HG02884 (cell line): ENCODE measurements at regions not wholly inside any gene's neighbourhood (a gene's known extent, or its start where the extent isn't known, plus 50 kb on each side); places are given as distances from the start of the nearest gene placed in this dataset.

Experiments used
- ATAC-seq: cut with Tn5 transposase; IDR thresholded peaks from one replicate; pipeline ENCODE4 v1.9.1; 2021; ENCODE audit warnings: mild to moderate bottlenecking, moderate library complexity; ENCODE audit not compliant: unreplicated experiment

- ATAC-seq = no peak
Measured at GRCh38 chr13:50352720-50353480, 337.7 kb downstream of the KCNRG start.

GRCh38 chr13:50353651-50354415 lies 338.6 kb downstream of the KCNRG start:
- no peak for ATAC-seq

GRCh38 chr13:50355797-50356196 lies 340.6 kb downstream of the KCNRG start:
- peak; percentile 63 for ATAC-seq

GRCh38 chr13:50357136-50357535 lies 341.9 kb downstream of the KCNRG start:
- ATAC-seq = no peak

- no peak for ATAC-seq
Measured at GRCh38 chr13:50357586-50358118, 342.4 kb downstream of the KCNRG start.

GRCh38 chr13:50358231-50359040 lies 343.2 kb downstream of the KCNRG start:
- no peak for ATAC-seq

- no peak for ATAC-seq
Measured at GRCh38 chr13:50359041-50359367, 343.8 kb downstream of the KCNRG start.

- no peak for ATAC-seq
Measured at GRCh38 chr13:50359779-50360178, 344.5 kb downstream of the KCNRG start.

- ATAC-seq = no peak
Measured at GRCh38 chr13:50360637-50361036, 345.4 kb downstream of the KCNRG start.

GRCh38 chr13:50361282-50361681 lies 346.0 kb downstream of the KCNRG start:
- ATAC-seq = no peak

GRCh38 chr13:50365408-50366391 lies 350.5 kb downstream of the KCNRG start:
- ATAC-seq = peak; percentile 48

GRCh38 chr13:50366488-50367174 lies 351.4 kb downstream of the KCNRG start:
- ATAC-seq = peak; percentile 53

GRCh38 chr13:50369646-50370045 lies 354.4 kb downstream of the KCNRG start:
- no peak for ATAC-seq

GRCh38 chr13:50370303-50370950 lies 355.2 kb downstream of the KCNRG start:
- peak; percentile 62 for ATAC-seq

GRCh38 chr13:50374517-50374916 lies 359.3 kb downstream of the KCNRG start:
- no peak for ATAC-seq

GRCh38 chr13:50375792-50376191 lies 360.5 kb downstream of the KCNRG start:
- no peak for ATAC-seq

- ATAC-seq = no peak
Measured at GRCh38 chr13:50376895-50377575, 361.8 kb downstream of the KCNRG start.

GRCh38 chr13:50377726-50378270 lies 362.6 kb downstream of the KCNRG start:
- ATAC-seq = no peak
